HG03558 (cell line): ENCODE measurements at regions not wholly inside any gene's neighbourhood (a gene's known extent, or its start where the extent isn't known, plus 50 kb on each side); places are given as distances from the start of the nearest gene placed in this dataset.

Experiments
- ATAC-seq: cut with Tn5 transposase; IDR thresholded peaks from one replicate; pipeline ENCODE4 v1.9.1; 2021; ENCODE audit warnings: moderate number of reproducible peaks; ENCODE audit not compliant: unreplicated experiment; ENCODE audit errors: extremely low read depth

- no peak for ATAC-seq
These were observed 78.9 kb downstream of the EMP1 start for GRCh38 chr12:13275241-13276085.

DNA sequence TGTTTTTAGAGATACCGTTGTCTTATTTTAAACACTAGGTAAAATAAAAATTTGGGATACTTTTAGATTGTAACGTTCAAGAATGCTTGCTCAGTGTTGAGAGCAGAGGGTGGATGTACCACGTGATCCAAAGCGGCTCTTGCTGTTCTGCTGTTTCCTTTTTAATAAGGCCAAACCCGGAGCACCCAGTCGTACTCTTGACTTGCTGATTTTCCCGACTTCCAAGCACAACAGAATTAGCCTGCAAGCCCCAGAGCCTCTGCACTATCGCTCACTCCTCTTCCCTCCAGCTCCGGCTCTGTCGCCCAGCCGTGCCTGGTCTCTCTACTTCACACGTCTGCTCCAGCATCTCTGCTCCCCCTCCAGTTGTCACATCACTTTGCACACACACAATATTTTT is 77.3 kb downstream of the EMP1 start:
- no peak for ATAC-seq

DNA sequence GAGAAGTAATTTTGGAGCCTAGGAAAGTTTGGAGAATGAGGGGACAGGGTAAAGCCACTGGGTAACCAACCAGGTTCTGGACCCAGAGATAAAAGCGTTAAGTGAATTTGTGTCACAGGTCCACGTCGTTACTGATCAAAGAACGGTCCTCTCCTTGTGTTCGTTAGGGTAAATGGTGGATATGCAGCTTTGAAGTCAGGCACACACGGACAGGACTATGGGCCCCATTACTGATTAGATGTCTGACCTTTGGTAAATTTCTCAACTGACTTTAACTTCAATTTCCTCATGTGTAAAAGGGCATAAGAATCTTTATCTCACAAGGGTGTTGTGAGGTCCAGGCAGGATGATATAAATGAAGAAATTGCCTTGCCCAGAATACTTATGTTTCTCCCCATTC is 76.6 kb downstream of the EMP1 start:
- no peak for ATAC-seq

DNA sequence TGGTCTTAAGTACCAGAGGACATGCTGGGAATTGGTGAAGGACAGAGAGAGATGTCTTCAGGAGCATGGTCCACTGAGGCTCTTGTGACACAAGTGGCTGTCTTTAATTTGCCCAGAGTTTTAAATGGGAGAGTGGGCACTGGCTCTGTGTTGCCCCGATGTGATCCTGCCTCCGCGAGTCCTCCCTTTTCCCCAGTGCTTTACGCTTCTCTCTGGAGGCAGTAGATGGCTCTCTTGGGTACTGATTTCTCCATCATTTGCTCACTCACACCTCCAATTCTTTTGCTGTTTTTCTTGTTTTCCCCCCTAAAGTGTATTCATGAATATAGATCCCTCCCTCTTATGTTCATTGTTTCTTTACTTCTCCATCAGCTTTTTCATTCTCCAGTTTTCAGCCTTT is 74.3 kb downstream of the EMP1 start:
- ATAC-seq, result no peak
